ENCODE measurements at regions not wholly inside any gene's neighbourhood (a gene's known extent, or its start where the extent isn't known, plus 50 kb on each side); places are given as distances from the start of the nearest gene placed in this dataset.

DNA sequence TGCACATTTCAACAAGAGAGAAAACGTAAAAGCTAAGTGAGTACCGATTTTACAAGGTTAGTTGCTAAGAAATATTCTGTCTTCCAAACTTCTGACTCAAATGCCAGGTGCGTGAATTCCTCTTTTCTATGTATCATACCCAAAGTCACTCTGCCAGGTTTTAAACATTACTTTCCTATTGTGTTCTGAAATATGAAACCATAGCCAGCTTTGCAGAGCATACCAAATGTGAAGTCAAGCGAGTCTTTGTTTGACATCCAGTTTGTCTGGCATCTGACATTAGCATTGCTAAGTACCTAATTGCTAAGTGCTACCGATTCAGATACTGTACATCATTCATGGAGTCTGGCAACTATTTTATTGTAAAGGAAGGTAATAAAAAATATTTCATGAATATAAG lies 321.9 kb upstream of the GALNT5 start:
- Histone ChIP-seq H4K91ac (ENCODE audit: insufficient read depth, low read depth, low read length) (no peak overlapping the region), H3K4me2 (ENCODE audit: low read depth, low read length) (no peak overlapping the region), H3K4ac (ENCODE audit: low read depth, low read length) (no peak overlapping the region), H3K27me3 (ENCODE audit: control insufficient read depth, insufficient read depth, low read length) (no peaks in the 10 kb centered on the region), H3K79me1 (ENCODE audit: low read depth in 1 of 2, low read length in 2 of 2) (no peaks in the 10 kb centered on the region), H3K9me1 (ENCODE audit: insufficient read depth, low read length) (no peaks in the 10 kb centered on the region), H4K20me1 (ENCODE audit: insufficient read depth, low read length) (no peaks in the 10 kb centered on the region), H3K14ac (replicated peaks; ENCODE audit: low read depth, low read length) (no peak overlapping the region), H3K4me1 (ENCODE audit: control insufficient read depth, insufficient read depth, low read length) (no peaks in the 10 kb centered on the region), H4K8ac (ENCODE audit: low read depth in 2 of 2, low read length in 2 of 2) (no peak overlapping the region), H2AK5ac (ENCODE audit: low read depth, low read length) (no peak overlapping the region), H2BK20ac (ENCODE audit: low read depth, low read length) (no peak overlapping the region), H2BK15ac (ENCODE audit: low read depth, low read length) (no peak overlapping the region), H2AK9ac (replicated peaks; ENCODE audit: low read depth, low read length, poor library complexity) (no peak overlapping the region), H4K5ac (ENCODE audit: low read depth, low read length) (no peak overlapping the region), H3K23ac (ENCODE audit: low read depth, low read length) (no peak overlapping the region), H3K36me3 (ENCODE audit: control insufficient read depth, insufficient read depth, low read length) (no peaks in the 10 kb centered on the region), H3K9ac (ENCODE audit: low read depth, low read length) (no peak overlapping the region), H3K9me3 (ENCODE audit: control insufficient read depth, insufficient read depth, low read length) (no peaks in the 10 kb centered on the region), H3K4me3 (ENCODE audit: insufficient read depth, low read depth, low read length) (no peak overlapping the region), H2BK5ac (ENCODE audit: low read depth, low read length, poor library complexity, severe bottlenecking) (no peak overlapping the region), H2AFZ (replicated peaks; ENCODE audit: low read length, poor library complexity) (no peak overlapping the region), H3K27ac (ENCODE audit: insufficient read depth, low read length) (no peak overlapping the region), H3K18ac (ENCODE audit: low read depth, low read length) (no peak overlapping the region), H3K56ac (ENCODE audit: extremely low read depth, insufficient read depth, low read length) (no peak overlapping the region), H2BK120ac (ENCODE audit: low read depth, low read length) (no peak overlapping the region)
- DNase-seq: no peak
- WGBS, 2 experiments (ENCODE audit: extremely low coverage in 2 of 2, insufficient read length in 1 of 2): no CpG with 5 or more reads among the region's 5 CpGs
- CTCF ChIA-PET: interaction anchor here (0.6 kb wide), 1 partner anchor 10 kb away, joined by 4 read pairs; no protein-coding TSS in a partner anchor
- dilution Hi-C loops (cut with HindIII; ENCODE audit: low sequenced_read_pairs, unreplicated experiment) (no loop called here), intact Hi-C loops (cut with micrococcal nuclease) (no loop called here), in situ Hi-C loops (cut with MboI; ENCODE audit: low sequenced_read_pairs) (no loop called here)
- BruUV-seq (replicated peaks): no TSS peak
- POLR2A ChIA-PET (ENCODE audit: unreplicated experiment): no interaction called here
- no peak for ATAC-seq (ENCODE audit: low read depth)
- TF ChIP-seq CHD1 (IDR thresholded peaks at IDR 0.05; ENCODE audit: low read depth, low read length) (no peak), MAFK (IDR thresholded peaks at IDR 0.05; ENCODE audit: low read depth, low read length) (no peak), ELK1 (IDR thresholded peaks at IDR 0.05; ENCODE audit: borderline replicate concordance, low read depth, low read length) (no peak), SMC3 (IDR thresholded peaks at IDR 0.05; ENCODE audit: low read depth, low read length) (no peak), NFE2L2 (IDR thresholded peaks at IDR 0.05; ENCODE audit: low read depth, low read length) (no peak), FOS (IDR thresholded peaks at IDR 0.05; ENCODE audit: low read depth, low read length) (no peak)

Measured in IMR-90 (cell line).